Liver (tissue), 8 donors: ENCODE measurements at regions not wholly inside any gene's neighbourhood (a gene's known extent, or its start where the extent isn't known, plus 50 kb on each side); places are given as distances from the start of the nearest gene placed in this dataset.

Experiments used
- DNase-seq: peaks from one replicate; pipeline ENCODE4 v3.0.0-alpha.2; 2017; ENCODE audit warnings: low spot score
- H3K27ac ChIP-seq, 2 donors: one replicate each; pipeline ENCODE4 v1.7.0; 2013; ENCODE audit warnings: inconsistent platforms in 2 of 2, low read length in 2 of 2, control low read depth in 1 of 2, low read depth in 1 of 2, mild to moderate bottlenecking in 1 of 2
- H3K27me3 ChIP-seq, 4 donors: one replicate each; pipeline versions ENCODE4 v1.6.1 to v1.7.0; 2013; ENCODE audit warnings: low read length in 3 of 4, inconsistent platforms in 1 of 4, mild to moderate bottlenecking in 1 of 4, moderate library complexity in 1 of 4; ENCODE audit not compliant: control insufficient read depth in 4 of 4, insufficient read depth in 4 of 4
- H3K36me3 ChIP-seq, 4 donors: one replicate each; pipeline versions ENCODE4 v1.6.1 to v1.7.0; 2013; ENCODE audit warnings: low read length in 3 of 4, mild to moderate bottlenecking in 3 of 4, low read depth in 1 of 4, moderate library complexity in 1 of 4; ENCODE audit not compliant: control insufficient read depth in 4 of 4, insufficient read depth in 3 of 4
- H3K4me1 ChIP-seq, 4 donors: one replicate each; pipeline versions ENCODE4 v1.6.1 to v1.7.0; 2013; ENCODE audit warnings: low read length in 3 of 4, mild to moderate bottlenecking in 3 of 4, moderate library complexity in 1 of 4; ENCODE audit not compliant: control insufficient read depth in 4 of 4, insufficient read depth in 4 of 4
- H3K4me3 ChIP-seq, 3 donors: one replicate each; pipeline versions ENCODE4 v1.6.1 to v1.7.0; 2013; ENCODE audit warnings: low read length in 3 of 3, control low read depth in 1 of 3, low read depth in 1 of 3, mild to moderate bottlenecking in 1 of 3
- H3K9ac ChIP-seq, 2 donors: one replicate each; pipeline ENCODE4 v1.7.0; 2013; ENCODE audit warnings: low read length in 2 of 2, mild to moderate bottlenecking in 2 of 2, moderate library complexity in 2 of 2, control low read depth in 1 of 2, low read depth in 1 of 2
- H3K9me3 ChIP-seq, 4 donors: one replicate each; pipeline versions ENCODE4 v1.6.1 to v1.7.0; 2013; ENCODE audit warnings: low read length in 3 of 4; ENCODE audit not compliant: control insufficient read depth in 4 of 4
- FOXA2 ChIP-seq: IDR thresholded peaks from 2 replicates; pipeline ENCODE4 v1.6.1; 2016; ENCODE audit warnings: antibody characterized with exemption
- GABPA ChIP-seq, 2 donors: IDR thresholded peaks in 1 of 2; conservative IDR thresholded peaks in 1 of 2; 2 replicates each; pipeline ENCODE4 v1.6.1; 2016; ENCODE audit warnings: antibody characterized with exemption in 2 of 2, mild to moderate bottlenecking in 1 of 2, moderate library complexity in 1 of 2
- HNF4A ChIP-seq, 2 donors: conservative IDR thresholded peaks; 2 replicates each; pipeline ENCODE4 v1.6.1; 2016; ENCODE audit warnings: antibody characterized with exemption in 2 of 2, mild to moderate bottlenecking in 2 of 2
- HNF4G ChIP-seq: IDR thresholded peaks from 2 replicates; pipeline ENCODE4 v1.6.1; 2016; ENCODE audit warnings: antibody characterized with exemption
- RXRA ChIP-seq, 2 donors: IDR thresholded peaks; 2 replicates each; pipeline ENCODE4 v1.6.1; 2017 to 2018; ENCODE audit warnings: antibody characterized with exemption in 2 of 2, mild to moderate bottlenecking in 1 of 2
- SP1 ChIP-seq: IDR thresholded peaks from 2 replicates; pipeline ENCODE4 v1.6.1; 2018; ENCODE audit warnings: antibody characterized with exemption, mild to moderate bottlenecking
- TAF1 ChIP-seq: conservative IDR thresholded peaks from 2 replicates; pipeline ENCODE4 v1.6.1; 2016; ENCODE audit warnings: antibody characterized with exemption, mild to moderate bottlenecking
- YY1 ChIP-seq: IDR thresholded peaks from 2 replicates; pipeline ENCODE4 v1.6.1; 2016; ENCODE audit warnings: antibody characterized with exemption, mild to moderate bottlenecking
- WGBS: extraction: QIAGEN DNeasy Blood & Tissue Kit; methylation state at CpG from one replicate; pipeline ENCODE4 v1.1.7; 2013; 5-methylcytosine and 5-hydroxymethylcytosine counted together
- TF ChIP-seq, protein P1 (sequence below): IDR thresholded peaks from 2 replicates; pipeline ENCODE4 v1.6.1; 2016; ENCODE audit warnings: antibody characterized with exemption, mild to moderate bottlenecking
- TF ChIP-seq, protein P2 (sequence below): IDR thresholded peaks from 2 replicates; pipeline ENCODE4 v1.6.1; 2016; ENCODE audit warnings: antibody characterized with exemption
- TF ChIP-seq, protein P3 (sequence below): IDR thresholded peaks from 2 replicates; pipeline ENCODE4 v1.6.1; 2016; ENCODE audit warnings: antibody characterized with exemption
- TF ChIP-seq, protein P4 (sequence below): IDR thresholded peaks from 2 replicates; pipeline ENCODE4 v1.6.1; 2016; ENCODE audit warnings: antibody characterized with exemption
- TF ChIP-seq, protein P5 (sequence below): fragments of 150-350 bp; IDR thresholded peaks from 2 replicates; pipeline ENCODE4 v1.5.1; 2017; ENCODE audit warnings: improper control_type of control experiment, low read depth, low read length; ENCODE audit not compliant: missing input control
- donor health status: healthy.
- donor health status: healthy.
- donor health status: healthy.
- donor health status: healthy.
- donor health status: healthy.

DNA sequence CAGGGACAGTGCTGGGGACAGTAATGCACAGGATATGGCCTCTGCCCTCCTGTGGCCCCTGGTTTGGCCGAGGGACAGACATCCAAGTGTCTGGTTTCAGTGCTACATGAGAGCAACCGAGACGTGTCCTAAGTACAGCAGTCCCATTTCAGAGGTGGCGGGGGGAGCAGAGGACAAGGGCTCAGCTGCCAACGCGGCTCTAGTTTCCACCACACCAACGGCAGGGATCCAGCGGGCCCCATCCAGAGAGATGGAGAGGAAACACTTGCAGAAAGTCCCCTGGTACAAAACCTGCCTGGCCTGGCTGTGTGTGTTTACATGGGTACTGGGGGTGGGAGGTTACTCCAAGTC, 125.8 kb upstream of the SMURF2 start:
- DNase-seq, result no peak
- Histone ChIP-seq H3K27me3 (no peaks in the 10 kb centered on the region), H3K36me3 (peaks cover 5 to 27% (median 10%) of the 10 kb centered on the region in 4 donors), H3K9me3 (no peaks in the 10 kb centered on the region), H3K4me3 (no peak overlapping the region), H3K9ac (no peak overlapping the region), H3K27ac (no peak overlapping the region), H3K4me1 (peaks cover 0 to 2% (median 0%) of the 10 kb centered on the region in 4 donors)
- no peak for TF ChIP-seq RXRA (IDR thresholded peaks at IDR 0.05)
- TF ChIP-seq, protein P1, sequence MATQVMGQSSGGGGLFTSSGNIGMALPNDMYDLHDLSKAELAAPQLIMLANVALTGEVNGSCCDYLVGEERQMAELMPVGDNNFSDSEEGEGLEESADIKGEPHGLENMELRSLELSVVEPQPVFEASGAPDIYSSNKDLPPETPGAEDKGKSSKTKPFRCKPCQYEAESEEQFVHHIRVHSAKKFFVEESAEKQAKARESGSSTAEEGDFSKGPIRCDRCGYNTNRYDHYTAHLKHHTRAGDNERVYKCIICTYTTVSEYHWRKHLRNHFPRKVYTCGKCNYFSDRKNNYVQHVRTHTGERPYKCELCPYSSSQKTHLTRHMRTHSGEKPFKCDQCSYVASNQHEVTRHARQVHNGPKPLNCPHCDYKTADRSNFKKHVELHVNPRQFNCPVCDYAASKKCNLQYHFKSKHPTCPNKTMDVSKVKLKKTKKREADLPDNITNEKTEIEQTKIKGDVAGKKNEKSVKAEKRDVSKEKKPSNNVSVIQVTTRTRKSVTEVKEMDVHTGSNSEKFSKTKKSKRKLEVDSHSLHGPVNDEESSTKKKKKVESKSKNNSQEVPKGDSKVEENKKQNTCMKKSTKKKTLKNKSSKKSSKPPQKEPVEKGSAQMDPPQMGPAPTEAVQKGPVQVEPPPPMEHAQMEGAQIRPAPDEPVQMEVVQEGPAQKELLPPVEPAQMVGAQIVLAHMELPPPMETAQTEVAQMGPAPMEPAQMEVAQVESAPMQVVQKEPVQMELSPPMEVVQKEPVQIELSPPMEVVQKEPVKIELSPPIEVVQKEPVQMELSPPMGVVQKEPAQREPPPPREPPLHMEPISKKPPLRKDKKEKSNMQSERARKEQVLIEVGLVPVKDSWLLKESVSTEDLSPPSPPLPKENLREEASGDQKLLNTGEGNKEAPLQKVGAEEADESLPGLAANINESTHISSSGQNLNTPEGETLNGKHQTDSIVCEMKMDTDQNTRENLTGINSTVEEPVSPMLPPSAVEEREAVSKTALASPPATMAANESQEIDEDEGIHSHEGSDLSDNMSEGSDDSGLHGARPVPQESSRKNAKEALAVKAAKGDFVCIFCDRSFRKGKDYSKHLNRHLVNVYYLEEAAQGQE, result no peak
- TF ChIP-seq, protein P2, sequence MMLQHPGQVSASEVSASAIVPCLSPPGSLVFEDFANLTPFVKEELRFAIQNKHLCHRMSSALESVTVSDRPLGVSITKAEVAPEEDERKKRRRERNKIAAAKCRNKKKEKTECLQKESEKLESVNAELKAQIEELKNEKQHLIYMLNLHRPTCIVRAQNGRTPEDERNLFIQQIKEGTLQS, result no peak
- no peak for TF ChIP-seq YY1
- TF ChIP-seq, protein P3, sequence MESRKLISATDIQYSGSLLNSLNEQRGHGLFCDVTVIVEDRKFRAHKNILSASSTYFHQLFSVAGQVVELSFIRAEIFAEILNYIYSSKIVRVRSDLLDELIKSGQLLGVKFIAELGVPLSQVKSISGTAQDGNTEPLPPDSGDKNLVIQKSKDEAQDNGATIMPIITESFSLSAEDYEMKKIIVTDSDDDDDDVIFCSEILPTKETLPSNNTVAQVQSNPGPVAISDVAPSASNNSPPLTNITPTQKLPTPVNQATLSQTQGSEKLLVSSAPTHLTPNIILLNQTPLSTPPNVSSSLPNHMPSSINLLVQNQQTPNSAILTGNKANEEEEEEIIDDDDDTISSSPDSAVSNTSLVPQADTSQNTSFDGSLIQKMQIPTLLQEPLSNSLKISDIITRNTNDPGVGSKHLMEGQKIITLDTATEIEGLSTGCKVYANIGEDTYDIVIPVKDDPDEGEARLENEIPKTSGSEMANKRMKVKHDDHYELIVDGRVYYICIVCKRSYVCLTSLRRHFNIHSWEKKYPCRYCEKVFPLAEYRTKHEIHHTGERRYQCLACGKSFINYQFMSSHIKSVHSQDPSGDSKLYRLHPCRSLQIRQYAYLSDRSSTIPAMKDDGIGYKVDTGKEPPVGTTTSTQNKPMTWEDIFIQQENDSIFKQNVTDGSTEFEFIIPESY, result no peak
- no peak for TF ChIP-seq TAF1
- no peak for TF ChIP-seq HNF4G
- WGBS, result 88% methylated on average over 8 of the region's 8 CpGs

DNA sequence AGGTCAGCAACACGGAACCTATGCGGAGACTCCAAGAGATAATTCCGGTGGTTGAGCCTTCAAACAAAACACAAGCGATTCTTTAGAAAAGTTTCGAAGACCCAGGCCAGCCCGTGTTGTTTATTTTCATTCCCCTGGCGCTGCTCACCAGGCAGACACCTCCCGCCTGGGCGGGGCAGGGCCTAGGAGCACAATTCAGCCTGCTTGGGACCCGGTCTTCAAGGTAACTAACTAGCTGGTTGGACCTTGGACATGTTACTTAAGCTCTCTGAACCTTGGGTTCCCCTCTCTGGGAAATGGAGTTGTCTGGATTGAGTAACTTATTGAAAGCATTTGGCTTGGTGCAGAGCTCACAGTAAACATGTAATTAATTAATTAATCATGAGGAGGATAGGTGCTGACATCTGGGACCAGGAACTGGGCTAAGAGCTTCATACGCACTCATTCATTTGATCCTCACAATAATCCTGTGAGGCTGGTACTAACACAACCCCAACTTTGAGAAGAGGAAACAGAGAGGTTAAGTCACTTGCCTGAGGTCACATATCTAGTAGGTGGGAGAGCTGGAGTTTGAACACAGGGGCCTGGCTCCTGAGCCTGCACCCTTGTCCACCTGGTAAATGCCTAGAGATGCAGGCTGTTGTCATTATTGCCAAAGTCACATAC, 125.3 kb upstream of the SMURF2 start:
- Histone ChIP-seq H3K36me3 (peaks cover 5 to 27% (median 10%) of the 10 kb centered on the region in 4 donors), H3K4me1 (peaks cover 0 to 2% (median 0%) of the 10 kb centered on the region in 4 donors), H3K27ac (no peak overlapping the region), H3K27me3 (no peaks in the 10 kb centered on the region), H3K9ac (no peak overlapping the region), H3K4me3 (no peak overlapping the region), H3K9me3 (no peaks in the 10 kb centered on the region)
- TF ChIP-seq, protein P3, result no peak
- TF ChIP-seq HNF4A (conservative IDR thresholded peaks at IDR 0.05), result peak in 1 of 2 donors; percentile 33
- no peak for DNase-seq
- WGBS, result 83% methylated on average over 11 of the region's 11 CpGs

DNA sequence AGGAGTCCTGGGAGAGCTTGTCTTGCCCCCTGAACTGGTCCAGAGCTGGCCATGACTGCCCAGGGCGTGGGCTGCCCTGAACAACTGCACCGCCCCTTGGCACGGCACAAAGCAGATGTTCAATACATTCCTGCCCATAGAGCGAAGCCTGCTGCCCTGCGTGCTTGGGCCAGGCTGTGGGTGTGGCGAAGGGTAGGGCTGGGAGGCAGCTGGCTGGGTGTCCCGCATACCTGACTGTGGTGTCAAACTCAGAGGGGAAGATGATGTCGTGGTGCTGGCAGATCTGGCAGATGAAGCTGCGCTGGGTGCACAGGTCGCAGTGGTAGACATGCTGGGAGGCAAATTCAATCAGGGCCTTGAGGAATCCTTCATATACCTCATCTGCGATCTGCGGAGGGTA, 124.2 kb upstream of the SMURF2 start:
- no peak overlapping the region for H3K27ac ChIP-seq
- H3K9me3 ChIP-seq, result no peaks in the 10 kb centered on the region
- H3K4me3 ChIP-seq, result no peak overlapping the region
- H3K27me3 ChIP-seq, result peaks cover 0 to 1% (median 0%) of the 10 kb centered on the region in 4 donors
- H3K4me1 ChIP-seq, result peaks cover 0 to 8% (median 3%) of the 10 kb centered on the region in 4 donors
- peaks cover 5 to 23% (median 9%) of the 10 kb centered on the region in 4 donors for H3K36me3 ChIP-seq
- WGBS, result 93% methylated on average over 12 of the region's 12 CpGs
- H3K9ac ChIP-seq, result no peak overlapping the region
- no peak for DNase-seq
- TF ChIP-seq, protein P2, result no peak
- TF ChIP-seq HNF4G (no peak), SP1 (no peak), HNF4A (conservative IDR thresholded peaks at IDR 0.05) (no peak), FOXA2 (no peak), GABPA (IDR thresholded peaks at IDR 0.05 in 1 of 2, conservative IDR thresholded peaks at IDR 0.05 in 1 of 2) (no peak), TAF1 (no peak), YY1 (no peak)
- TF ChIP-seq, protein P4, sequence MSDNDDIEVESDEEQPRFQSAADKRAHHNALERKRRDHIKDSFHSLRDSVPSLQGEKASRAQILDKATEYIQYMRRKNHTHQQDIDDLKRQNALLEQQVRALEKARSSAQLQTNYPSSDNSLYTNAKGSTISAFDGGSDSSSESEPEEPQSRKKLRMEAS, result no peak
- TF ChIP-seq, protein P5, sequence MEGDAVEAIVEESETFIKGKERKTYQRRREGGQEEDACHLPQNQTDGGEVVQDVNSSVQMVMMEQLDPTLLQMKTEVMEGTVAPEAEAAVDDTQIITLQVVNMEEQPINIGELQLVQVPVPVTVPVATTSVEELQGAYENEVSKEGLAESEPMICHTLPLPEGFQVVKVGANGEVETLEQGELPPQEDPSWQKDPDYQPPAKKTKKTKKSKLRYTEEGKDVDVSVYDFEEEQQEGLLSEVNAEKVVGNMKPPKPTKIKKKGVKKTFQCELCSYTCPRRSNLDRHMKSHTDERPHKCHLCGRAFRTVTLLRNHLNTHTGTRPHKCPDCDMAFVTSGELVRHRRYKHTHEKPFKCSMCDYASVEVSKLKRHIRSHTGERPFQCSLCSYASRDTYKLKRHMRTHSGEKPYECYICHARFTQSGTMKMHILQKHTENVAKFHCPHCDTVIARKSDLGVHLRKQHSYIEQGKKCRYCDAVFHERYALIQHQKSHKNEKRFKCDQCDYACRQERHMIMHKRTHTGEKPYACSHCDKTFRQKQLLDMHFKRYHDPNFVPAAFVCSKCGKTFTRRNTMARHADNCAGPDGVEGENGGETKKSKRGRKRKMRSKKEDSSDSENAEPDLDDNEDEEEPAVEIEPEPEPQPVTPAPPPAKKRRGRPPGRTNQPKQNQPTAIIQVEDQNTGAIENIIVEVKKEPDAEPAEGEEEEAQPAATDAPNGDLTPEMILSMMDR, result no peak
